ENCODE measurements at regions not wholly inside any gene's neighbourhood (a gene's known extent, or its start where the extent isn't known, plus 50 kb on each side); places are given as distances from the start of the nearest gene placed in this dataset.

- TF ChIP-seq CTCF (IDR thresholded peaks at IDR 0.05) (no peak), POLR2A (IDR thresholded peaks at IDR 0.05; ENCODE audit: low read depth) (no peak), POLR2AphosphoS5 (IDR thresholded peaks at IDR 0.05) (no peak), EP300 (IDR thresholded peaks at IDR 0.05) (no peak)
Measured at GRCh38 chr6:163738304-163738703, 323.8 kb downstream of the QKI start.

All from esophagus muscularis mucosa (tissue), 4 donors.